ENCODE measurements at regions not wholly inside any gene's neighbourhood (a gene's known extent, or its start where the extent isn't known, plus 50 kb on each side); places are given as distances from the start of the nearest gene placed in this dataset.

DNA sequence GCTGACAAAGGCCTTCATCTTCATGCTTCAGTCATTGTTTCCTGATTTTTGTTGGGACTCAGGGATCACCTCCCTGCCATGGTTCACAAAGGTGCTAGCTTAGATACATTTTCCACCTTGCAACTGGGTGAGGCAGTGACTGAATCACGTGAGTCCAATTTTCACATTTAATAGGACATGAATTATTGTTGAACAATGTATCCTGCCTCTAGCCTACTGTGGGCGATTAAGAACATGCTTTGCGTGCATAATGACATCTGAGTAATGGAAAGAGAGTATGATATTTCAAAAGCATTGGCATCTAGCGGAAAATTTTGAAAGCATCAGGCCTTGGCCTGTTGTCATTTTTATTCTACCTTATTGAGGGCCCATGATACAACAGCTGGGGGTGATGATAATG is 199.2 kb upstream of the JAG1 start:
- in situ Hi-C loops (cut with MboI) (no loop called here), intact Hi-C loops (cut with micrococcal nuclease; ENCODE audit: unreplicated experiment) (no loop called here)
- no peak for FAIRE-seq
- H2AFZ ChIP-seq (ENCODE audit: control insufficient read depth, low read depth, low read length): no peak overlapping the region
- ChIA-PET POLR2A (no interaction called here), RAD21 (ENCODE audit: unreplicated experiment) (no interaction called here), CTCF (no interaction called here), SMC1A (ENCODE audit: uncharacterized antibody, unreplicated experiment) (interaction anchor here (1.3 kb wide), 1 partner anchor 11 kb away, joined by 5 read pairs; no protein-coding TSS in a partner anchor)
- no peaks in the 10 kb centered on the region for H3K79me2 ChIP-seq (ENCODE audit: control insufficient read depth, insufficient read depth, low read length)
- no peak overlapping the region for H3K27ac ChIP-seq (ENCODE audit: control insufficient read depth, insufficient read depth)
- no peak for ATAC-seq
- H3K4me3 ChIP-seq: no peak overlapping the region
- H3K9ac ChIP-seq (ENCODE audit: control insufficient read depth, insufficient read depth, low read length): no peak overlapping the region
- no peak overlapping the region for H3K4me2 ChIP-seq (ENCODE audit: control insufficient read depth, insufficient read depth)
- WGBS (ENCODE audit: insufficient coverage, insufficient replicate concordance, low lambda C conversion rate, missing lambda C conversion rate): 33% methylated on average over 4 of the region's 4 CpGs
- no peaks in the 10 kb centered on the region for H3K36me3 ChIP-seq (ENCODE audit: control insufficient read depth in 2 of 2, insufficient read depth in 2 of 2, low read length in 1 of 2)
- no peaks in the 10 kb centered on the region for H4K20me1 ChIP-seq (ENCODE audit: control insufficient read depth, insufficient read depth)
- H3K4me1 ChIP-seq (ENCODE audit: control insufficient read depth, insufficient read depth, low read length): no peaks in the 10 kb centered on the region
- peaks cover 2% of the 10 kb centered on the region; the same call in 2 of the 3 replicates for H3K9me3 ChIP-seq (replicated peaks; ENCODE audit: control insufficient read depth, insufficient read depth, low read length)
- no TSS peak for BruUV-seq (replicated peaks)
- H3K27me3 ChIP-seq (replicated peaks in 1 of 2; ENCODE audit: control insufficient read depth in 2 of 2, insufficient read depth in 2 of 2, low read length in 1 of 2): no peaks in the 10 kb centered on the region
- no peak for DNase-seq (ENCODE audit: low read depth, low spot score)
- TF ChIP-seq JUND (IDR thresholded peaks at IDR 0.05; ENCODE audit: low read depth, low read length): no peak
- TF ChIP-seq SIX5 (IDR thresholded peaks at IDR 0.05; ENCODE audit: low read depth, low read length, severe bottlenecking): no peak
- TF ChIP-seq, protein P1, sequence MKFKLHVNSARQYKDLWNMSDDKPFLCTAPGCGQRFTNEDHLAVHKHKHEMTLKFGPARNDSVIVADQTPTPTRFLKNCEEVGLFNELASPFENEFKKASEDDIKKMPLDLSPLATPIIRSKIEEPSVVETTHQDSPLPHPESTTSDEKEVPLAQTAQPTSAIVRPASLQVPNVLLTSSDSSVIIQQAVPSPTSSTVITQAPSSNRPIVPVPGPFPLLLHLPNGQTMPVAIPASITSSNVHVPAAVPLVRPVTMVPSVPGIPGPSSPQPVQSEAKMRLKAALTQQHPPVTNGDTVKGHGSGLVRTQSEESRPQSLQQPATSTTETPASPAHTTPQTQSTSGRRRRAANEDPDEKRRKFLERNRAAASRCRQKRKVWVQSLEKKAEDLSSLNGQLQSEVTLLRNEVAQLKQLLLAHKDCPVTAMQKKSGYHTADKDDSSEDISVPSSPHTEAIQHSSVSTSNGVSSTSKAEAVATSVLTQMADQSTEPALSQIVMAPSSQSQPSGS (IDR thresholded peaks at IDR 0.05; ENCODE audit: low read length): no peak
- no peak for TF ChIP-seq RBBP5 (conservative IDR thresholded peaks at IDR 0.05)
- no peak for TF ChIP-seq TAF1 (IDR thresholded peaks at IDR 0.05; ENCODE audit: borderline replicate concordance, low read depth, low read length)
- TF ChIP-seq SMC3 (IDR thresholded peaks at IDR 0.05; ENCODE audit: borderline replicate concordance, low read length): no peak
- no peak for TF ChIP-seq CUX1 (IDR thresholded peaks at IDR 0.05; ENCODE audit: insufficient replicate concordance, low read depth, low read length)
- no peak for TF ChIP-seq CTCF (IDR thresholded peaks at IDR 0.05 in 2 of 3, conservative IDR thresholded peaks at IDR 0.05 in 1 of 3; ENCODE audit: control insufficient read depth in 2 of 3, extremely low read depth in 1 of 3, insufficient read depth in 1 of 3, low read depth in 3 of 3, low read length in 3 of 3)
- no peak for TF ChIP-seq DPF2 (IDR thresholded peaks at IDR 0.05)
- TF ChIP-seq RELB (IDR thresholded peaks at IDR 0.05; ENCODE audit: low read depth): no peak
- no peak for TF ChIP-seq BMI1 (IDR thresholded peaks at IDR 0.05; ENCODE audit: borderline replicate concordance)
- TF ChIP-seq CEBPB (IDR thresholded peaks at IDR 0.05; ENCODE audit: borderline replicate concordance in 1 of 2, low read depth in 2 of 2, low read length in 2 of 2): no peak
- no peak for TF ChIP-seq KAT2A (conservative IDR thresholded peaks at IDR 0.05; ENCODE audit: control insufficient read depth, low read depth, low read length)
- no peak for TF ChIP-seq KLF5 (IDR thresholded peaks at IDR 0.05; ENCODE audit: partially characterized antibody)
- no peak for TF ChIP-seq ZNF207 (IDR thresholded peaks at IDR 0.05; ENCODE audit: borderline replicate concordance)
- TF ChIP-seq TCF7 (IDR thresholded peaks at IDR 0.05; ENCODE audit: borderline replicate concordance): no peak

Measured in GM12878 (cell line).